NB4 (cell line): ENCODE measurements at regions not wholly inside any gene's neighbourhood (a gene's known extent, or its start where the extent isn't known, plus 50 kb on each side); places are given as distances from the start of the nearest gene placed in this dataset.

Source experiments
- CTCF ChIP-seq: IDR thresholded peaks from one replicate; pipeline ENCODE4 v1.5.1; 2012; ENCODE audit warnings: low read depth, low read length
- MYC ChIP-seq: IDR thresholded peaks from 2 replicates; pipeline ENCODE4 v1.6.1; 2011; ENCODE audit warnings: low read depth, low read length
- POLR2A ChIP-seq: IDR thresholded peaks from 2 replicates; pipeline ENCODE4 v1.6.1; 2011; ENCODE audit warnings: mild to moderate bottlenecking; ENCODE audit not compliant: insufficient read length; ENCODE audit errors: extremely low read depth

- TF ChIP-seq MYC (no peak), CTCF (no peak), POLR2A (no peak)
Measured at GRCh38 chr4:128735714-128736113, 73.8 kb upstream of the JADE1 start.
